HG02610 (cell line): ENCODE measurements at regions not wholly inside any gene's neighbourhood (a gene's known extent, or its start where the extent isn't known, plus 50 kb on each side); places are given as distances from the start of the nearest gene placed in this dataset.

Source experiments
- ATAC-seq: cut with Tn5 transposase; IDR thresholded peaks from one replicate; pipeline ENCODE4 v1.9.1; 2021; ENCODE audit warnings: mild to moderate bottlenecking, moderate library complexity; ENCODE audit not compliant: unreplicated experiment

DNA sequence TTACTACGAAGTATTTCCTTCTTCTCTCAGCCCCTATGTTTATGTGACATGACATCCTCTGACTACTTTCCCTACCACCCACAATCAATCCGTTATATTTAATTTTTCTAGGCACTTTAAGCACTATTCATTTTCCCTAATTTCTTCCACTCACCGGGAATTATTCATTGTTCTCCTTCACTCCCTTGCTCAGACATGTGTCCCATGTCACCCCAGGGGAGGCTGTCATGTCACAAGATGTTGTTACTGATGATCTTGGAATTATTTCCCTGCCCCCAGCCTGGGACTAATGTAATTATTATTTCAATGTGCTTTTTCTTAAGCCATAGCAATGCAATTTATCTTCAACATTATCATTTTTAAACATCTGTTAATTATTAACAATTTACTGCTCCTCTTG is 317.2 kb downstream of the PHF14 start:
- no peak for ATAC-seq

DNA sequence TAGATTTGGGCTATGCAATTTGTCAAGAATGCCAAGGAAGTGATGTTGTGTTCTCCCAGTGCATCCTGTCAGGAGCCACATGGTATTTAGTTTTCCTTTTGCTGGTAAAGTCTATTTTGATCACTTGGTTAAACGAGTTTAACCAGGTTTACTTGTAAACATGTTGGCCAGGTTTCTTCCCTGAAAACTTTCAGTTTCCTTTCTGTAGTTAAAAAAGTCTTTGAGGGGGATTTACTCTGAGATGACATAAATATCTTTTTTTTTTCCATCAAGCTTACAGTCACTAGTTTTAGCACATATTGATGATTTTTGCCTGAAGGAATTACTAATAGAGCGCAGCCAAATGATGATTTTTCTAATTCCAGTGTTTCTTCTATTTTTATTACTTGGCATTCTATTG is 320.5 kb downstream of the PHF14 start:
- no peak for ATAC-seq

DNA sequence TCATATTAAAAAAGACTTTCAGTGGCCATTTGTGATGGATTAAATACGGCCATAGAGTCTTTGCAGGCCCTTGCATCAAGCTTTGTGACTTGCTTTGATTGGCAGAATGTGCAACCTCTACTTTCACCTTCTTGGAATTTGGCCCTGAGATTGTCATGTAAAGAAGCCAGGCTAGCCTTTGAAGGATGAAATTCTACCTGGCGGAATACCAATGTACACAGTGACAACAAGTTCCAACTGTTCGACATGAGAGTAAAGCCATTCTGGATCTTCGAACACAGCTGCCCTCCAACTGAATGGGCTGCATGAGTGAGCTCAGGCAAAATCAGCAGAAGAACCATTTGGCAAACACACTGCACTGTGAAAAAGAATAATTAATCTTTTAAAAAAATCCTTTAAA is 321.3 kb downstream of the PHF14 start:
- no peak for ATAC-seq

DNA sequence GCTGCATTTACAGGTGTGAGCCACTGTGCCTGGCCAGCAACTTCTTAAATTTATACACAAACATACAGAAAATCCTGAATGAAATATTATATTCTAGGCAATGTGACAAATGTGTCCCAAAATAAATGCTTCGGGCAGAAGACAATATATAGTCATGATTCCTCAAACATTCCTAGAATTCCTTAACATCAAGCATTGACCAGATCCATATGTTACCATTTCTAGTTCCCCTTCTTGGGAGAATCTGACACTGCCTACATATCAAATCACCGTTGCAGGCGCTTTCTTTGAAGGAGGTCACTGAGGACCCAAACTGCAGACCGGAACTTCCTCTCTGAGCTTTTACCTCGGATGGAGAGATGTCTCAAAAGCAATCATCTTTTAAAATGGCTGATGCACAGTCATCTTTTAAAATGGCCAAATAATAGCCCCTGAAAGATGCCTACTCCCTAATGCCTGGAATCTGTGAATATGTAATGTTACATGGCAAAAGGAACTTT is 323.5 kb downstream of the PHF14 start:
- ATAC-seq = no peak

DNA sequence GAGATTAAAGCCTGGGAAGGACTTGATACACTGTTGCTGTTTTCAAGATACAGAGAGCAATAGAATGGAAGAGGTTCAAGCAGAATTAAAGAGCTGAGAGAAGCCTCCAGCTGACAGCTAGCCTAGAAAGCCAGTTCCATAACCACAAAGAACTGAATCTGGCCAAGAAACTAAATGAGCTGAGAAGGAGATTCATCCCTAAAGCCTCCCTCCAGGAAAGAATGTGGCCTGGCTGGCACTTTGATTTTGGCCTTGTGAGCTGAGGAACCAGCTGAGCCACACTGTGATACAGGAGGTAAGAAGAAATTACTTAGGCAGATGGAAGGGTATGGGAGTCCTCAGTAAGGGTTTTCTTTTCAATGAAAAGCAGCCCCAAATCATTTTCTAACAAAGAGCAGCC is 324.1 kb downstream of the PHF14 start:
- ATAC-seq = no peak

DNA sequence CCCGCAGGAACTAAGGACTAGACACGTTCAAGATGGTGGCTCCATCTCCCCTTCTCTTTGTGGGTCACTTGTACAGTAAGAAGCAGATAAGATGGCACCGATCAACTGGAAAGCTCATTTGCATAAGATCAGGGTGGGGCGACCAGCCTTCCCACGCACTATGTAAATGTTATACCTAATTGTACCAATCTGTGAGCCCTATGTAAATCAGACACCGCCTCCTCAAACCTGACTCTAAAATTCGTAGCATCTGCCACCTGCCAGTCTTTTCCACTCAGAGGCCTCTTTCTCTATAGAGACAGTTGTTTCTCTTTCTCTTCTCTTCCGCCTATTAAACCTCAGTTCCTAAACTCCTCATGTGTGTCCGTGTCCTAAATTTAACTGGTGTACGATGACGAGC is 324.5 kb downstream of the PHF14 start:
- ATAC-seq = no peak

DNA sequence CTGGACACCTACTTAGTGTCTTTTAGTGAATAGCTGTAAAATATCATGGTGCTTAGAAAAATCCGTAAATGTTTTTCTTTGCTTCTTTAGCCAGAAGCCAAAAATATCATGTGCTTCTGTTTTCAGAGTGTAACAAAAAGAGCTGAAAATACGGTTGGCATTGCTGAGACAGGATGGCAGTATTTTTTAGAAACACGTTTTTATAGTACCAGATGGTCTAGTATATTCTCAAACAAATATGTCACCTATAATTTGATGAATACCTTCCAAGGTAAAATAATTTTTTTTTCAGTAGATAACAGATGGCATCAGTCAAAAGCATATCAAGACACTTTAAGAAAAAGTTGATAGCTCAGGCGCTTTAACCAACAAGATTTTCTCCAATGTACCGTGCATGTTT is 326.6 kb downstream of the PHF14 start:
- ATAC-seq = no peak

DNA sequence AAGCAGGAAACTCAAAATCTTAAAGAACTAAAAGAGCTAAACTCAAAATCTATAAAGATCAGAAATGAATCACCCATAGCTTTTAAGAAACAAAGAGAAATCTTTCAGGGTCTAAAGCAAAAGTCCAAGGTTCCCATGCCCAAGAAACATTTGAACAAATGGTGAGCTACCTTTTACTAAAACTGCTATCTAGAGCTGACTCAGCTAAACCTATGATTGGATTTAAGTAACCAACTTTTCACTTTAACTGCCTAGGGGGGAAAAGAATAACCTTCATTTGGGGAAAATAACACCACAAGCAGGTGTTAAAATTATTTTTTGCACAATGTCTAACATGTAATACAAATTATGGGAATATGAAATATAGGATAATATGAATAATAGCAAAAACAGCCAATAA is 328.4 kb downstream of the PHF14 start:
- no peak for ATAC-seq

DNA sequence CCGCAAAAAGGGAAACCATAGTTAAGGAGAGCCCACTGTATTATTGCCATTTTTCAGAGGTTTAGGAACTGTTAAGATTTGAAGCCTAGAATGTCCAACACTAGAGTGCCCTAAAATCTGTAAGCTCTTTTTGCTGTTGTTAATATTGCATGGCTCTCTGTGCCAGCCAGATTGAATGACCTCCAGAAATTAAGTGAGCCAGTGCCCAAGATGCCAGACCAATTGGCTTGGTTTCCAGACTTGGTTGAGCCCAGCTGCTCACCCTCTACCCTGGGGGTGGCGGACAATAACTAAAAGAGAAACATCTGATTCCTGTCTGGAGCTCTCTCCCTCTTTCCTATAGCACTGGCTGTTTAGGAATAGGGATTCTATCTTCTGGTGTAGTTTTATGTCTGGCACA is 340.1 kb downstream of the PHF14 start:
- no peak for ATAC-seq

DNA sequence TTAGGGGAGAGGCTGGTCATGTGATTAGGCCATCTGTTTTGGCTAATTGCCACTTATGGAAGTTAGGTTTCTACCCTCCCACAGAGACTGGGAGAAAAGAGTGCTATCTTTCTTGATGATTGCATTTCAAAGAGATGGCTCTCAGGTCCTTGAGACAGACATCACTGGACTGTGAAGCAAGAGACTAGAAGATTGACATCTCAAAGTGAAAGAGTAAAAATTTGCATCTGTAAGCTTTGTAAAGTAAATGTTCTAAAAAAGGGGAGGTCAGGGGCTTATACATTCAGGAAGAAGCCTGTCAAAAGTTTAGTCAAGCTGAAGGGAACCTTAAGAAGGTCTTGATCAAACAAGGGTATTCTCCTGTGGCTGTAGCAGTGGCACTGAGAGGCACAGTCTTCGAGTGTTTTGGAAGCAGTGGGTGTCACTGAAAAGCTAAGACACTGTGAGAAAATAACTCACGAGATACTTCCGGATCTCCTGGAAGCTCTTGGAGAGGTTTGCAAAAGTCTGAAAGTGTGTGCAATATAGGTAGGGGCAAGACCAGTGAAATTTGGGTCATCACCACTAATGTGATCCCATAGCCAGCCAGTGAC is 342.1 kb downstream of the PHF14 start:
- peak; percentile 83 for ATAC-seq

DNA sequence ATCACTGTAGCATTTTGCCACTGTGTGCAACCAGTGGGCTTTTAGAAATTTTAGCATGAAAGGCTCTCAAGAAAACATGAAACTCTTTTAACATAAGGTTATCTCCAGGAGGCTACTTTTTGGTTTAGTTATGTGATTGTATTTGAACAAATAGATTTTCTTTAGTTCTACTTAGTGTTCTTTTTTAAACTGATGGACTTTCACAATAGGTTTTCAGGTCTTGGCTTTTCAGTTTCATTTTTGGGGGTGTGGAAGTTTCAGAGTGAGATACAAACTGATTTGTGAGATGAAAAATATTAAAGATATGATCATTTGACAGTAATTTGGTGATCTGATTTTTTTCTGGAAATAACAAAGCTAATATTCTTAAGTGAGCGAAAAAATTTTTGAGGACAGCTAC is 344.1 kb downstream of the PHF14 start:
- ATAC-seq = no peak

DNA sequence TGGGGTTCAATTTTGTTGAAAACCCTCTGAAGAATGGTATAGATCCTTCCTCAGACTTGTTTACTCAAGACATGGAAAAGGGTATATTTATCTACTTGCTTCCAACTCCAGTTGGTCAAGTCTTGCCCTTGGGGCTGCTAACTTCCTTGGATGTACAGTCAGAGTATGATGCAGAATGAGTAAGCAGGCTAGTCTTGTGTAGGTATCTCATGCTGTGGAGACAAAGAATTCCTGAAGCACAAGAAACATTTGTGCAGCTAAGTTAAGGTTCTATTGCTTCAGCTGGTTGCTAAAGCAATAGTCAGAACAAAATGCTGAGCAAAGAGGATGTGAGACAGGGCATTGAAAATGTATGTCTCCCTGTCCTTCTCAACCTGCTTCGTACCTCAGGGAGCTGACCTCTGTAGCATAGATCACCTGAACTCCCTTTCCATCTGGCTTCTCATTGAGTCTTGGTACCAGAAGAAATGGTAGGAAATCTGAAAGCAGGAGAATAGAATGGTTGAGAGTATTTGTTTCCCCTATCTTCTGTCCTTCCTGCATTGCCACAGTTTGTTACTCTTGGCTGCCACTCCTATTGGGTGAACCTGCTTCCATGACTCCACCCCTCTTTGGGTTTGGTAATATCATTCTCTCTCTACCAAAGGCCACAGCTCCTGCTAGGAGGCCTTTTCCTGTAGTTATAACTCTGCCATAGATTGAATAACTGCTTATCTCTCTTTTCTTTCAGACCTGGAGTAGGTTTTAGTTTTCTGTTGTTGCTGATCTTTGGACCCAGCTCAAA is 346.0 kb downstream of the PHF14 start:
- ATAC-seq = no peak
